Breast epithelium (tissue), 3 donors: ENCODE measurements at regions not wholly inside any gene's neighbourhood (a gene's known extent, or its start where the extent isn't known, plus 50 kb on each side); places are given as distances from the start of the nearest gene placed in this dataset.

Experiments
- POLR2A ChIP-seq: fragments of 450-650 bp; IDR thresholded peaks from one replicate; pipeline ENCODE4 v1.6.1; 2016; ENCODE audit warnings: antibody characterized with exemption, mild to moderate bottlenecking, moderate library complexity
- POLR2AphosphoS5 ChIP-seq, 3 donors: sonication (generic); formaldehyde crosslinking; IDR thresholded peaks; one replicate each; pipeline ENCODE4 v1.6.1; 2017; ENCODE audit warnings: antibody characterized with exemption in 3 of 3
- TF ChIP-seq, protein P1 (sequence below), 3 donors: fragments of 450-650 bp; IDR thresholded peaks; one replicate each; pipeline ENCODE4 v1.5.1; 2016 to 2017; ENCODE audit warnings: antibody characterized with exemption in 3 of 3, mild to moderate bottlenecking in 3 of 3, moderate library complexity in 3 of 3

DNA sequence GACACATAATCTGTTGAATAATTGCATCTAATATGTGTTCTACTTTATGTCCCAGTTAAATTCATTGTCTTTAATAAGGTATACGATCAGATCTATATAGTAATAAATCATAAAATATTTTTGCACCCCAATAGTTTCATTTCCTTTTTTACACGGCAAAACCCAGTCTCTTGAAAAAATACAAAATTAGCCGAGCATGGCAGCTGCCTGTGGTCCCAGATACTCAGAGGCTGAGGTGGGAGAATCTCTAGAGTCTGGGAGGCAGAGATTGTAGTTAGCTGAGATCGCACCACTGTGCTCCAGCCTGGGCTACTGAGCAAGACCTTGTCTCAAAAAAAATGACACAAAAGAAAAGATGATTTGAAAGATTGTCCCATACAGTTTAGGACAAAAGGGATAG lies 52.3 kb upstream of the PARP4 start:
- TF ChIP-seq, protein P1, sequence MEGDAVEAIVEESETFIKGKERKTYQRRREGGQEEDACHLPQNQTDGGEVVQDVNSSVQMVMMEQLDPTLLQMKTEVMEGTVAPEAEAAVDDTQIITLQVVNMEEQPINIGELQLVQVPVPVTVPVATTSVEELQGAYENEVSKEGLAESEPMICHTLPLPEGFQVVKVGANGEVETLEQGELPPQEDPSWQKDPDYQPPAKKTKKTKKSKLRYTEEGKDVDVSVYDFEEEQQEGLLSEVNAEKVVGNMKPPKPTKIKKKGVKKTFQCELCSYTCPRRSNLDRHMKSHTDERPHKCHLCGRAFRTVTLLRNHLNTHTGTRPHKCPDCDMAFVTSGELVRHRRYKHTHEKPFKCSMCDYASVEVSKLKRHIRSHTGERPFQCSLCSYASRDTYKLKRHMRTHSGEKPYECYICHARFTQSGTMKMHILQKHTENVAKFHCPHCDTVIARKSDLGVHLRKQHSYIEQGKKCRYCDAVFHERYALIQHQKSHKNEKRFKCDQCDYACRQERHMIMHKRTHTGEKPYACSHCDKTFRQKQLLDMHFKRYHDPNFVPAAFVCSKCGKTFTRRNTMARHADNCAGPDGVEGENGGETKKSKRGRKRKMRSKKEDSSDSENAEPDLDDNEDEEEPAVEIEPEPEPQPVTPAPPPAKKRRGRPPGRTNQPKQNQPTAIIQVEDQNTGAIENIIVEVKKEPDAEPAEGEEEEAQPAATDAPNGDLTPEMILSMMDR (IDR thresholded peaks at IDR 0.05): no peak
- TF ChIP-seq POLR2A (no peak), POLR2AphosphoS5 (IDR thresholded peaks at IDR 0.05) (no peak)
